ENCODE measurements at regions not wholly inside any gene's neighbourhood (a gene's known extent, or its start where the extent isn't known, plus 50 kb on each side); places are given as distances from the start of the nearest gene placed in this dataset.

- DNase-seq = no peak
Measured at GRCh38 chr4:81522711-81523110, 51.0 kb upstream of the RASGEF1B start.

- DNase-seq = no peak
Measured at GRCh38 chr4:81521708-81522107, 50.0 kb upstream of the RASGEF1B start.

Data from CD4-positive, alpha-beta T cell treated with Interleukin-17A for 4 hours (primary cell).